Neuronal stem cell (in vitro differentiated cells): ENCODE measurements at regions not wholly inside any gene's neighbourhood (a gene's known extent, or its start where the extent isn't known, plus 50 kb on each side); places are given as distances from the start of the nearest gene placed in this dataset.

Experiments
- DNase-seq: peaks from one replicate; pipeline ENCODE4 v3.0.0-alpha.2; 2013; ENCODE audit warnings: low spot score
- H2AFZ ChIP-seq: one replicate; pipeline ENCODE4 v1.6.1; 2013; ENCODE audit warnings: mild to moderate bottlenecking, low read length, inconsistent platforms
- H2AK5ac ChIP-seq: 2 replicates; pipeline ENCODE4 v1.6.1; 2013; ENCODE audit warnings: low read depth, mild to moderate bottlenecking, inconsistent platforms, low read length, moderate library complexity, mixed read lengths
- H2BK120ac ChIP-seq: 2 replicates; pipeline ENCODE4 v1.6.1; 2013; ENCODE audit warnings: low read depth, mild to moderate bottlenecking, inconsistent platforms, low read length, moderate library complexity, mixed read lengths
- H2BK12ac ChIP-seq: one replicate; pipeline ENCODE4 v1.6.1; 2013; ENCODE audit warnings: low read length, inconsistent platforms
- H2BK15ac ChIP-seq: 2 replicates; pipeline ENCODE4 v1.6.1; 2013; ENCODE audit warnings: mild to moderate bottlenecking, low read length, inconsistent platforms, mixed read lengths
- H2BK5ac ChIP-seq: one replicate; pipeline ENCODE4 v1.6.1; 2013; ENCODE audit warnings: inconsistent platforms, mild to moderate bottlenecking, low read length, moderate library complexity
- H3K14ac ChIP-seq: one replicate; pipeline ENCODE4 v1.6.1; 2013; ENCODE audit warnings: low read length, inconsistent platforms
- H3K18ac ChIP-seq: 2 replicates; pipeline ENCODE4 v1.6.1; 2013; ENCODE audit warnings: low read length, inconsistent platforms
- H3K23ac ChIP-seq: 2 replicates; pipeline ENCODE4 v1.6.1; 2013; ENCODE audit warnings: low read depth, mild to moderate bottlenecking, mixed read lengths, low read length, inconsistent platforms; ENCODE audit not compliant: poor library complexity
- H3K27ac ChIP-seq: replicated peaks from 3 replicates; pipeline ENCODE4 v1.5.1; 2013; ENCODE audit warnings: low read length, inconsistent platforms
- H3K27me3 ChIP-seq, 3 experiments: 2 replicates each; pipeline ENCODE4 v1.6.1; 2013; ENCODE audit warnings: low read length in 3 of 3, mild to moderate bottlenecking in 2 of 3, inconsistent platforms in 1 of 3, low read depth in 1 of 3, mixed read lengths in 1 of 3, moderate library complexity in 1 of 3; ENCODE audit not compliant: control insufficient read depth in 3 of 3, insufficient read depth in 3 of 3
- H3K36me3 ChIP-seq, 2 donors: replicated peaks in 1 of 2; 2 replicates each; pipeline ENCODE4 v1.6.1; 2013; ENCODE audit warnings: low read length in 2 of 2; ENCODE audit not compliant: control insufficient read depth in 2 of 2, insufficient read depth in 2 of 2
- H3K4ac ChIP-seq: 2 replicates; pipeline ENCODE4 v1.6.1; 2013; ENCODE audit warnings: inconsistent platforms, mild to moderate bottlenecking, low read length, moderate library complexity
- H3K4me1 ChIP-seq, 2 donors: 1 replicate in 1 of 2; 2 replicates in 1 of 2; pipeline ENCODE4 v1.6.1; 2013; ENCODE audit warnings: low read length in 2 of 2, low read depth in 1 of 2; ENCODE audit not compliant: control insufficient read depth in 2 of 2, insufficient read depth in 1 of 2
- H3K4me2 ChIP-seq: one replicate; pipeline ENCODE4 v1.6.1; 2013; ENCODE audit warnings: mild to moderate bottlenecking, low read length, inconsistent platforms; ENCODE audit not compliant: insufficient read depth, poor library complexity, severe bottlenecking
- H3K4me3 ChIP-seq, 2 donors: 2 replicates each; pipeline ENCODE4 v1.5.1; 2013; ENCODE audit warnings: low read length in 2 of 2, mild to moderate bottlenecking in 2 of 2, inconsistent platforms in 1 of 2, moderate library complexity in 1 of 2
- H3K79me1 ChIP-seq: one replicate; pipeline ENCODE4 v1.6.1; 2013; ENCODE audit warnings: low read depth, mild to moderate bottlenecking, inconsistent platforms, low read length, moderate library complexity
- H3K9ac ChIP-seq: one replicate; pipeline ENCODE4 v1.6.1; 2013; ENCODE audit warnings: mild to moderate bottlenecking, low read depth, low read length, inconsistent platforms; ENCODE audit not compliant: poor library complexity
- H3K9me3 ChIP-seq, 2 donors: replicated peaks in 1 of 2; 2 replicates each; pipeline versions ENCODE3 to v1.6.1; 2013; ENCODE audit warnings: low read length in 2 of 2, mild to moderate bottlenecking in 2 of 2, inconsistent platforms in 1 of 2, low read depth in 1 of 2, mixed read lengths in 1 of 2, moderate library complexity in 1 of 2; ENCODE audit not compliant: control insufficient read depth in 2 of 2, insufficient read depth in 1 of 2
- H4K8ac ChIP-seq: one replicate; pipeline ENCODE4 v1.6.1; 2013; ENCODE audit warnings: low read depth, mild to moderate bottlenecking, inconsistent platforms, low read length, moderate library complexity
- H4K91ac ChIP-seq: one replicate; pipeline ENCODE4 v1.6.1; 2013; ENCODE audit warnings: low read length, low read depth, mild to moderate bottlenecking, inconsistent platforms; ENCODE audit not compliant: poor library complexity
- WGBS, 2 donors: extraction: QIAGEN DNeasy Blood & Tissue Kit; methylation state at CpG; one replicate each; pipeline ENCODE4 v1.1.7; 2013; ENCODE audit warnings: missing lambda C conversion rate in 2 of 2, mixed read lengths in 1 of 2; ENCODE audit not compliant: insufficient read length in 2 of 2, insufficient replicate concordance in 1 of 2; ENCODE audit errors: extremely low coverage in 2 of 2; 5-methylcytosine and 5-hydroxymethylcytosine counted together

DNA sequence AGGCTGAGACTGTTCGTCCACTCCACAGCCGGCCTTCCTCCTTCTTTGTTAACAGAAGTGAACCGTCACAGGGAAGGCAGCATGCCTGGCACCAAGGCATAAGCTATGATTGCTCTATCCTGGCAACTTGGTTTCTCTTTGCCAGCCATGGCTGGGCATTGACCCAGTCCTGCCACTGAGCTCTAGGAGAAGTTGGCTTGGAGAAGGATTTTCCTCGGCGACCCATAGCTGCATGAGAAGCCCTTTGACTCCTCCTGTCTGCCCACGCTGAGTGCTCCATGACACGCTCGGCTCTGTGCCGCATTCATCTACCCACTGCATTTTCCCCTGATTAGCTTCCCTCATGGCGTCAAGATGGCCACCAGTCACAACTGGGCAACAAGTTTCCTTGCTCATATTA, 111.8 kb upstream of the EXOC2 start:
- H3K4me2 ChIP-seq: no peak overlapping the region
- H2AK5ac ChIP-seq: no peak overlapping the region
- no peaks in the 10 kb centered on the region for H3K36me3 ChIP-seq
- H2BK15ac ChIP-seq: no peak overlapping the region
- H3K18ac ChIP-seq: no peak overlapping the region
- no peak overlapping the region for H4K91ac ChIP-seq
- no peak overlapping the region for H2AFZ ChIP-seq
- H3K23ac ChIP-seq: no peak overlapping the region
- no peak overlapping the region for H3K4me3 ChIP-seq
- no peaks in the 10 kb centered on the region for H3K4me1 ChIP-seq
- WGBS, 2 donors: no CpG with 5 or more reads among the region's 10 CpGs
- H3K9me3 ChIP-seq: no peaks in the 10 kb centered on the region
- H3K14ac ChIP-seq: no peak overlapping the region
- H4K8ac ChIP-seq: no peak overlapping the region
- no peak overlapping the region for H3K4ac ChIP-seq
- no peak overlapping the region for H2BK120ac ChIP-seq
- H2BK12ac ChIP-seq: no peak overlapping the region
- H2BK5ac ChIP-seq: no peak overlapping the region
- no peaks in the 10 kb centered on the region for H3K27me3 ChIP-seq
- no peak overlapping the region for H3K9ac ChIP-seq
- no peak for DNase-seq
- no peaks in the 10 kb centered on the region for H3K79me1 ChIP-seq
- no peak overlapping the region for H3K27ac ChIP-seq

DNA sequence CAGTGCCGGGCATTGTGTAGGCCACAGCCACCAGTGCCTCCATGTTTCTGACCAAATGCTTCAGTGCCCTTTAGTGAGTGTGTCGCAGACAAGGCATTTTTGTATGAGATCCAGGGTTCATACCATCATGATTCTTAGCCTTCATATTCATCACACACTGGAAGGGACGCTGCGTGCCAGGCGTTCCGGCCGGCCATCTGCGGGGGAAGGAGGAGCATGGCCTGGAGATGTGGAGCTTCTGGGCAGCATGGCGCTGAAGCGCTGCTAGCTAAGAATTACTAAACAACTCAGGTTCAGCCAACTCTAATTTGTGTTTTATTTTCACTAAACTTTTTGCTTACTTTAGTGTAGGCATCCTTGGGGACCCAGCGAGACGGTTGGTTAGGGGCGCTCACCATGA, 111.4 kb upstream of the EXOC2 start:
- H3K4me1 ChIP-seq: no peaks in the 10 kb centered on the region
- H3K23ac ChIP-seq: no peak overlapping the region
- no peaks in the 10 kb centered on the region for H3K79me1 ChIP-seq
- H2BK120ac ChIP-seq: no peak overlapping the region
- no peak overlapping the region for H3K14ac ChIP-seq
- no peaks in the 10 kb centered on the region for H3K27me3 ChIP-seq
- H3K4me3 ChIP-seq: no peak overlapping the region
- no peak overlapping the region for H3K4ac ChIP-seq
- no peaks in the 10 kb centered on the region for H3K36me3 ChIP-seq
- H3K27ac ChIP-seq: no peak overlapping the region
- no peak overlapping the region for H2BK5ac ChIP-seq
- no peak overlapping the region for H2AK5ac ChIP-seq
- H3K9me3 ChIP-seq: no peaks in the 10 kb centered on the region
- WGBS, 2 donors: no CpG with 5 or more reads among the region's 13 CpGs
- H3K4me2 ChIP-seq: no peak overlapping the region
- no peak overlapping the region for H3K9ac ChIP-seq
- H4K8ac ChIP-seq: no peak overlapping the region
- H4K91ac ChIP-seq: no peak overlapping the region
- no peak overlapping the region for H2AFZ ChIP-seq
- no peak overlapping the region for H3K18ac ChIP-seq
- no peak overlapping the region for H2BK12ac ChIP-seq
- no peak for DNase-seq
- no peak overlapping the region for H2BK15ac ChIP-seq

DNA sequence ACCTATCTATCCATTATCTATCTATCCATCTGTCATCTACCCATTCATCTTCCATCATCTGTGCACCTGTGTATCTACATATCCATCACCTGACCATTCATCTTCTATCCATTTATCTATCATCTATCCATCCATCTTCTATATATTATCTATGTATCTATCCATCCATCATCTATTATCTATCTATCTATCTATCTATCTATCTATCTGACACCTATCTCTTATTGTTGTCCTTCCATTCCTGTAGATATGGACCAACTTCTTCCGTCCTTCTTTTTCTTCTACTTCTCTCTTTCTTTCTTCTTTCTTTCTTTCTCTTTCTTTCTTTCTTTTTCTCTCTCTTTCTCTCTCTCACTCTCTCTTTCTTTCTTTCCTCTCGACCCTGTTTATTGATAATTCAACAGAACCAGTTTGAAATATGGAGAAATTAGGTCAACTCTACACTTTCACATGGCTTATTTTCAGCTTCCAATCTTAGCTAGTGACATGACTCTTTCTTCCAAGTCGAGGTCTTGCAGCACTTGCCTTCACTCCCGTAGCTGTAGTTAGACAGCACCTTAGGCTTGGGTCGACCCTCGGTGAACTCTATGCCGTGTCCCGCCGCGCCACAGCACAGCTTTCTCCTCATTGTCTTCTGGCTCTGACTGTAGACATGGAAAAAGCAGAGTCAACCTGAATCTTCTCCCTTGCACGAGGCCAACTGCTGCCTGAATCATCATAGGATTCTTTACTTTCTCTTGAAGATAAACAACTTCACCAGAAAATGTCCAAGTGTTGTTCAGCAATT, 110.4 kb upstream of the EXOC2 start:
- H2BK15ac ChIP-seq: no peak overlapping the region
- no peak overlapping the region for H4K91ac ChIP-seq
- no peak overlapping the region for H2BK12ac ChIP-seq
- H2AK5ac ChIP-seq: no peak overlapping the region
- no peak overlapping the region for H3K9ac ChIP-seq
- H3K4me1 ChIP-seq: no peaks in the 10 kb centered on the region
- WGBS, 2 donors: no CpG with 5 or more reads among the region's 11 CpGs
- H3K27ac ChIP-seq: no peak overlapping the region
- H3K27me3 ChIP-seq: no peaks in the 10 kb centered on the region
- no peak overlapping the region for H3K18ac ChIP-seq
- no peak overlapping the region for H2BK5ac ChIP-seq
- no peaks in the 10 kb centered on the region for H3K79me1 ChIP-seq
- H3K14ac ChIP-seq: no peak overlapping the region
- H2BK120ac ChIP-seq: no peak overlapping the region
- no peak overlapping the region for H3K4ac ChIP-seq
- H3K4me2 ChIP-seq: no peak overlapping the region
- no peaks in the 10 kb centered on the region for H3K36me3 ChIP-seq
- H3K9me3 ChIP-seq: no peaks in the 10 kb centered on the region
- H3K4me3 ChIP-seq: no peak overlapping the region
- DNase-seq: no peak
- H4K8ac ChIP-seq: no peak overlapping the region
- H2AFZ ChIP-seq: no peak overlapping the region
- no peak overlapping the region for H3K23ac ChIP-seq

DNA sequence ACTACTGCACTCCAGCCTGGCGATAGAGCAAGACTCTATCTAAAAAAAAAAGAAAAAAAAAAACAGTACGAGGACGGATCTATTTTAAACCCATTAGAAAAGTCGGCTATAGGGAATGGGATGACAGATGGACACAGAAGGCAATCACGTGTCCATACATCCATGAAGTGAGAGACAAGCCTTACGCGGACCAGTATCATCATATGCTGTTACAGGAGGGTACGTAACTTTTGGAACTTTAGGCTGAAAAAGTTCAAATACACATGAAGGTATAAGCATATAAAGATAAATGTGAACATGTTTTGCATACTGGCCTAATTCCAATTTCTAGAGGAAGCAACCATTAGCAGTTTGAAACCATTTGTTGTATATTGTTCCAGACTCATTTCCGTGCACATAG, 109.8 kb upstream of the EXOC2 start:
- Histone ChIP-seq H3K23ac (no peak overlapping the region), H4K91ac (no peak overlapping the region), H3K4me1 (no peaks in the 10 kb centered on the region), H3K36me3 (no peaks in the 10 kb centered on the region), H2BK5ac (no peak overlapping the region), H2BK15ac (no peak overlapping the region), H3K18ac (no peak overlapping the region), H3K4me2 (no peak overlapping the region), H3K4me3 (no peak overlapping the region), H3K27me3 (no peaks in the 10 kb centered on the region), H3K27ac (no peak overlapping the region), H2BK12ac (no peak overlapping the region), H3K9me3 (no peaks in the 10 kb centered on the region), H4K8ac (no peak overlapping the region), H3K14ac (no peak overlapping the region), H3K9ac (no peak overlapping the region), H2AFZ (no peak overlapping the region), H3K4ac (no peak overlapping the region), H3K79me1 (no peaks in the 10 kb centered on the region), H2AK5ac (no peak overlapping the region), H2BK120ac (no peak overlapping the region)
- WGBS, 2 donors: no CpG with 5 or more reads among the region's 9 CpGs
- no peak for DNase-seq
